H7 (cell line): ENCODE measurements at regions not wholly inside any gene's neighbourhood (a gene's known extent, or its start where the extent isn't known, plus 50 kb on each side); places are given as distances from the start of the nearest gene placed in this dataset.

Experiments used
- DNase-seq: peaks from one replicate; pipeline ENCODE4 v3.0.0; 2012
- H3K27me3 ChIP-seq: 2 replicates; pipeline ENCODE4 v1.6.0; 2011; ENCODE audit warnings: mild to moderate bottlenecking, low read length; ENCODE audit not compliant: control insufficient read depth, insufficient read depth
- H3K36me3 ChIP-seq: replicated peaks from 2 replicates; pipeline ENCODE4 v1.5.1; 2011; ENCODE audit warnings: low read length; ENCODE audit not compliant: control insufficient read depth, insufficient read depth
- H3K4me3 ChIP-seq: 2 replicates; pipeline ENCODE4 v1.5.1; 2011; ENCODE audit warnings: low read depth, mild to moderate bottlenecking, control low read depth, low read length, moderate library complexity; ENCODE audit not compliant: insufficient read depth

DNA sequence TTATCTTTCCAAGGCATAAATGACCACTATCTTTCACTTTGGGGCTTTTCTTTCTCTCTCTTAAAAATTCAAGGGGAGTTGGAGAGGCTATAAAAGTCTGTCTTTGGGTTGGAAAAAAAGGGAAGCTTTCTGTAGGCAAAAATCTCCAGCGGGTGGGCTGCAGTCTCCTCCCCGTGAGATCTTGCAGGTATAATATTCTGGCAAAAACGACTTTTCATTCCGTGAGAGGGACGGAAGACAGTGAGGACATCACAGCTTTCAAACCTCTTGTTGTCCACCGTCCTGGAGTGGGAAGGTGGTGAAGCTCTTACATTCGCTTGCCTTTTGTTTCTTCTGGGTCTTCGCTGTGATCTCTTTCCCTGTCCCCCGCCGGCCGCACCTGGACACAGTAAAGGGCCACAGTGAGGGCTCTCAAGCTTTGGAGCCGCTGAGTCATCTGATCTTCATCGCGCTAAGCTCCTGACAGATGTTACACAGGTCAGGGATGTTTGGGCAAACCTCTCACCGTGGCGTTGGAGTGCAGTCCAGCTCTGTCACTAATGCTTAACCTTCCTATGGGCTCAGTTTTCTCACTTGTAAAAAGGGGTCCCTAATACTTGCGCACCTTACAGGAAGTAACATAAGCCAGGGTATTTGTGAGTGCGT is 61.9 kb upstream of the MEGF10 start:
- DNase-seq = peak; percentile 31
- peak overlapping the region; percentile 68 for H3K4me3 ChIP-seq
- H3K36me3 ChIP-seq = no peaks in the 10 kb centered on the region
- H3K27me3 ChIP-seq = peaks cover 19% of the 10 kb centered on the region

DNA sequence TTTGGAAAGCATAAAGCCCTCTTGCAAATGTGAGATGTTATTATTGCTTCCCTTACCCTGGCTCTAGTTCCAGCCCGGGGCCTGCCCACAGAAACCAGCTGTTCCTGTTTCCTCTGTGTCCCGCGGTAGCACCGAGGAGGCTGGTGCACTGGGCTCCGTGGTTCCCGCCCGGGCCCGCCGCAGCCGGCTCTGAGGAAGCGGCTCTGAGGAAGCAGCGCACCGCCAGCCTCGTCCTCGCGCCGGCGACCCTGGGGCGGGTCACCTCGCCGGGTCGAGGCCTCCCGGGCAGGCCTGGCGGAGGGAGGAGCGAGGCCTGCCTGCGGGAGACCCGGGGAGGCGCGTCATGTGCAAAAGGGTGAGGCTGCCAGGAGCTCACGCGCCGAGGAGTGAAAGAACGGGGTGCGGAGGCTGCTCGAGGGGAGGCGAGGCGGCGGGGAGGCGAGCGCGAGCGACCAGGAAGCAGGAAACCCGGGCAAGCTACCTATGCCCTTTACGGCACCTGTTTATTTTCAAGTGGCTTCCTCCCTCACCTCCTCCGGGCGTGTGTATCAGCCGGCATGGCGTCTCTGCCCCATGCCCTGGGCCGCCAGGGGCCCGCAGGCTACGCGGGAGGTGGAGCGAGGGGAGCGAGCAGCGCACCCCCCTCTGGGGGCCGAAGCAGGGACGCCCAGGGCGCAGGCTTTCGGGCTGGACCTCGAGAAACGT is 61.3 kb upstream of the MEGF10 start:
- H3K36me3 ChIP-seq = no peaks in the 10 kb centered on the region
- DNase-seq = peak; percentile 70
- peaks cover 19% of the 10 kb centered on the region for H3K27me3 ChIP-seq
- peak overlapping the region; percentile 68 for H3K4me3 ChIP-seq

DNA sequence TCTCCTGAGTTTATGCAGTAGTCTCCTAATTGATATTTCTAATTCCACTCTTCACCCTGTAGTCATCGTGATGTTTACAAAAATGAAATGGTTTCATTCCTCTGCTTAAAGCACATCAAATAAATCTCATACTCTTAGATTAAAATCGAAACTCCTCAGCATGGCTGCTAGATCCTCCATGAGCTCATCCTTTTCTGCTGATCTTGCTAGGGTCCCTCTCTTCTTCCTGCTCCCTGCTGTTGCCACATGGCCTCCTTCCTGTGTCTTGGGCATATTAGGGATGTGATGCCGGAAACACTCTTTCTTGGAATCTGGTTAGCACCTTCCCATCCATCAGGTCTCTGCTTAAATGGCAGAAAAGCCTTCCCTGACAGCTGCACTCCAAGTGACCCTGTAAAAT is 59.5 kb upstream of the MEGF10 start:
- Histone ChIP-seq H3K4me3 (no peak overlapping the region), H3K36me3 (no peaks in the 10 kb centered on the region), H3K27me3 (peaks cover 19% of the 10 kb centered on the region)
- DNase-seq = no peak

DNA sequence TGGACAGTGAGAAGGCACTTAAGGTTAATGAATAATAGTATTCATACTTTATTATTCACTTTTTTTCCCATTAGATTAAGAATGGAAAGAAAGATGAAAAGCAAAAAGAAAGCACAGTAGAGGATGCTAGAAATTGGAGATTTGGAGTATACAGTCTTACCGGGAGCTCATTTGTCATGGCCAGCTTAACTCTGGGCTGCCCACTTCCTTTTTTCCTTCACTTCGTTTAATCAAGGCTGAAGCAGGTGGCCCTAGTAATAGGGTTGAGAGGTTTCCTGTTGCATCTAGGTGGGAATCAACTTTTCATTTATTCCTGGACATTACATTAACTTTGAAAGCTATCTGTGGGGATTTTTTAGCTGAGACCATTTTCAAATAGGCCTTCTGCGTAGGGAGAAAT is 57.0 kb upstream of the MEGF10 start:
- Histone ChIP-seq H3K27me3 (peaks cover 18% of the 10 kb centered on the region), H3K36me3 (no peaks in the 10 kb centered on the region), H3K4me3 (no peak overlapping the region)
- no peak for DNase-seq

DNA sequence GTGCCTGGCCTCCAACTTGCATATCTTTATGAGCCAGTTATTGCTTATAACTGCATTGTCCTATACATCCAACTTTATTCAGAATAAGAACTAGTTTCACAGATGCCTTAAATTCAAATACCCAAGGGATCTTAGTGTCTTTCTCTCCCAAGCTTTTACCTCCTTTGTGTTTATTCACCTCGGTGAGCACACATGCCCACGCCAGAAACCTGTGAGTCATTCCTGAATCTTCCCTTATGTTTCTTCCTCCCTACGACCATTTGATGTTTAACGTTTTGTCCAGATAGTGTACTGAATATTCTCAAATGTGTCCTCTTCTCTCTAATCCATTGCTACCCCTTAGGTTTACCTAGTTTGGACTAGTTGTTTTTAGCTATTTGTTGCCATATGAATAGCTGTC is 55.5 kb upstream of the MEGF10 start:
- DNase-seq = no peak
- H3K27me3 ChIP-seq = peaks cover 2% of the 10 kb centered on the region; the same call in 1 of the 2 replicates
- H3K4me3 ChIP-seq = no peak overlapping the region
- no peaks in the 10 kb centered on the region for H3K36me3 ChIP-seq

DNA sequence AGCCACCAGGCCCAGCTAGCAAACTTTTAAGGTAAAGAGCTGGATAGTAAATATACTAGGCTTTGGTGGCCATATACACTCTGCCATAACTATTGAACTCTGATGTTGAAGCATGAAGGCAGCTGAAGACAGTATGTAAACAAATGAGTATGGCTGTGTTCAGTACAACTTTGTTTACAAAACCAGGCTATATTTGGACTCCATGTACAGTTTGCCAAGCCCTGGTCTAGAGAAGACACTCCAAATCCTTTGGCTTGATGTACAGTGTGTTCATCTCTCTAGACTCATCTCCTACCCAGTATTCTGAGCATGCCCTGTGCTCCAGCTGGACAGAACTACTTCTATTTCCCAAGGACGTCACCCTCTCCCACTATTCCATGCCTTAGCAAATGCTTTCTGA is 54.3 kb upstream of the MEGF10 start:
- Histone ChIP-seq H3K4me3 (no peak overlapping the region), H3K27me3 (no peaks in the 10 kb centered on the region; the same call in 1 of the 2 replicates), H3K36me3 (no peaks in the 10 kb centered on the region)
- no peak for DNase-seq
